Transverse colon (tissue), 4 donors: ENCODE measurements at regions not wholly inside any gene's neighbourhood (a gene's known extent, or its start where the extent isn't known, plus 50 kb on each side); places are given as distances from the start of the nearest gene placed in this dataset.

ENCODE experiments used
- CTCF ChIP-seq, 5 experiments: fragments of 200-600 bp in 3 of 5; fragments of 450-650 bp in 2 of 5; sonication (generic) in 3 of 5; IDR thresholded peaks; 1 replicate in 2 of 5; 2 replicates in 3 of 5; pipeline ENCODE4 v1.5.1; 2016 to 2017; ENCODE audit warnings: antibody characterized with exemption in 5 of 5, inconsistent platforms in 3 of 5, mild to moderate bottlenecking in 2 of 5, moderate library complexity in 1 of 5
- EP300 ChIP-seq: sonication (generic); formaldehyde crosslinking; IDR thresholded peaks from one replicate; pipeline ENCODE4 v1.6.1; 2017; ENCODE audit warnings: antibody characterized with exemption, low read depth
- POLR2A ChIP-seq: fragments of 450-650 bp; IDR thresholded peaks from one replicate; pipeline ENCODE4 v1.6.1; 2016; ENCODE audit warnings: antibody characterized with exemption, mild to moderate bottlenecking, moderate library complexity
- POLR2AphosphoS5 ChIP-seq, 3 donors: sonication (generic); formaldehyde crosslinking; IDR thresholded peaks; one replicate each; pipeline ENCODE4 v1.6.1; 2016; ENCODE audit warnings: antibody characterized with exemption in 3 of 3

- no peak for TF ChIP-seq POLR2A
- TF ChIP-seq CTCF (IDR thresholded peaks at IDR 0.05), result no peak
- TF ChIP-seq POLR2AphosphoS5 (IDR thresholded peaks at IDR 0.05), result no peak
- TF ChIP-seq EP300, result no peak
These were observed 107.2 kb upstream of the DYNLRB2 start for GRCh38 chr16:80433623-80434022.
